ENCODE measurements at regions not wholly inside any gene's neighbourhood (a gene's known extent, or its start where the extent isn't known, plus 50 kb on each side); places are given as distances from the start of the nearest gene placed in this dataset.

DNA sequence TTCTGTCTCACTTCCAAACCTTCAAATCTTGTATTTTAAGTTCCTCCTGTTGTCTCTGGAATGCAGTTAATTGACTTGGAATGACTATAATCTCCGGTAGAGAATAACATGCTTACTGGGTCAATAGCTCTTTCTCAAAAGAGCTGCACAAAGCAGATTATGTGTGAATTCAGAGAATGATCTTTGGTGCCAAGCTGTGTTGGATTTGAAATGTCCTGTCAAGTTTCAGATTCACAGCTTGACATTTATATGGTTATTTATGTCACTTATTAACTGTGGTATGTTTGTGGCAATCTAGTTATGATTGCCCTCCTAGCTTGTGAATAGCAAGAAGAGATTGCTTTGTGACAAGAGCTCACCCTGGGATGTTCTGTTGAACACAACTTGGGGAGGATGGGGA is 128.3 kb upstream of the KCNE2 start:
- Histone ChIP-seq H3K9me1 (ENCODE audit: control insufficient read depth, extremely low read depth, insufficient read depth, low read length) (no peaks in the 10 kb centered on the region), H3K4me3 (ENCODE audit: control insufficient read depth in 2 of 3, extremely low read depth in 1 of 3, insufficient read depth in 2 of 3, low read depth in 1 of 3, low read length in 3 of 3) (no peak overlapping the region), H2AFZ (ENCODE audit: control insufficient read depth, low read length) (no peak overlapping the region), H3K36me3 (ENCODE audit: control insufficient read depth in 2 of 2, extremely low read depth in 1 of 2, insufficient read depth in 2 of 2, low read length in 2 of 2) (no peaks in the 10 kb centered on the region), H3K9ac (ENCODE audit: control insufficient read depth, extremely low read depth, insufficient read depth, low read length) (no peak overlapping the region), H3K4me1 (ENCODE audit: control insufficient read depth, extremely low read depth, insufficient read depth, low read length) (no peaks in the 10 kb centered on the region), H3K27me3 (ENCODE audit: control insufficient read depth, extremely low read depth, insufficient read depth, low read length) (no peaks in the 10 kb centered on the region), H3K9me3 (ENCODE audit: control insufficient read depth, low read depth, low read length) (no peaks in the 10 kb centered on the region), H4K20me1 (ENCODE audit: control insufficient read depth, extremely low read depth, insufficient read depth, low read length) (no peaks in the 10 kb centered on the region), H3K79me2 (ENCODE audit: control insufficient read depth, insufficient read depth, low read length) (no peaks in the 10 kb centered on the region), H3K4me2 (ENCODE audit: control insufficient read depth, extremely low read depth, insufficient read depth, low read depth, low read length) (no peak overlapping the region), H3K27ac (ENCODE audit: control insufficient read depth, insufficient read depth, low read length) (no peak overlapping the region)
- dilution Hi-C loops (cut with MboI; ENCODE audit: extremely low pct_ligation_motif_present, low sequenced_read_pairs): no loop called here
- FAIRE-seq (no peak), DNase-seq (ENCODE audit: low read depth, low spot score) (no peak)
- TF ChIP-seq, protein P1, sequence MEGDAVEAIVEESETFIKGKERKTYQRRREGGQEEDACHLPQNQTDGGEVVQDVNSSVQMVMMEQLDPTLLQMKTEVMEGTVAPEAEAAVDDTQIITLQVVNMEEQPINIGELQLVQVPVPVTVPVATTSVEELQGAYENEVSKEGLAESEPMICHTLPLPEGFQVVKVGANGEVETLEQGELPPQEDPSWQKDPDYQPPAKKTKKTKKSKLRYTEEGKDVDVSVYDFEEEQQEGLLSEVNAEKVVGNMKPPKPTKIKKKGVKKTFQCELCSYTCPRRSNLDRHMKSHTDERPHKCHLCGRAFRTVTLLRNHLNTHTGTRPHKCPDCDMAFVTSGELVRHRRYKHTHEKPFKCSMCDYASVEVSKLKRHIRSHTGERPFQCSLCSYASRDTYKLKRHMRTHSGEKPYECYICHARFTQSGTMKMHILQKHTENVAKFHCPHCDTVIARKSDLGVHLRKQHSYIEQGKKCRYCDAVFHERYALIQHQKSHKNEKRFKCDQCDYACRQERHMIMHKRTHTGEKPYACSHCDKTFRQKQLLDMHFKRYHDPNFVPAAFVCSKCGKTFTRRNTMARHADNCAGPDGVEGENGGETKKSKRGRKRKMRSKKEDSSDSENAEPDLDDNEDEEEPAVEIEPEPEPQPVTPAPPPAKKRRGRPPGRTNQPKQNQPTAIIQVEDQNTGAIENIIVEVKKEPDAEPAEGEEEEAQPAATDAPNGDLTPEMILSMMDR (optimal IDR thresholded peaks at IDR 0.05 in 1 of 3, IDR thresholded peaks at IDR 0.05 in 1 of 3, conservative IDR thresholded peaks at IDR 0.05 in 1 of 3; ENCODE audit: extremely low read depth in 1 of 3, insufficient read depth in 2 of 3, low read length in 3 of 3): no peak
- TF ChIP-seq EZH2 (IDR thresholded peaks at IDR 0.05; ENCODE audit: low read length): no peak

DNA sequence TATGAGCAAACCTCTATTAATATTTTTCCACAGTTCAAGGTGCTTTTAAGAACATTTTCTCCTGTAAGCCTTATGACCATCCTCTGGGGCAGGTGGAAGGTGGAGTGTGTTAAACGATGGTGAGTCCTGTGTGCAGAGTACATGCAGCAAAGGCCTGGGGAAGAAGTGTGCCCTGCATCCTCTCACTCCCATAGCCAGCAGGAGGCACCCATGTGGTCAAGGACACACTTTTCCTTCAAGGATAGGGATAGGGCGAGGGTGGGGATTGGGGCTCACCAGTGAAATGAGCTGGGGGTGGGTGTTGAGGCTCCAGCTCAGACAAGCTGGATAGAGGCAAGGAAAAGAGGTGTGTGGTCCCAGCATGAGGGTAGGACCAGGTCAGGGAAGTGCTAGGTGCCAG is 120.8 kb upstream of the KCNE2 start:
- Histone ChIP-seq H3K4me1 (ENCODE audit: control insufficient read depth, extremely low read depth, insufficient read depth, low read length) (no peaks in the 10 kb centered on the region), H3K79me2 (ENCODE audit: control insufficient read depth, insufficient read depth, low read length) (no peaks in the 10 kb centered on the region), H2AFZ (ENCODE audit: control insufficient read depth, low read length) (no peak overlapping the region), H3K4me2 (ENCODE audit: control insufficient read depth, extremely low read depth, insufficient read depth, low read depth, low read length) (no peak overlapping the region), H3K9ac (ENCODE audit: control insufficient read depth, extremely low read depth, insufficient read depth, low read length) (no peak overlapping the region), H3K9me1 (ENCODE audit: control insufficient read depth, extremely low read depth, insufficient read depth, low read length) (no peaks in the 10 kb centered on the region), H4K20me1 (ENCODE audit: control insufficient read depth, extremely low read depth, insufficient read depth, low read length) (no peaks in the 10 kb centered on the region), H3K36me3 (ENCODE audit: control insufficient read depth in 2 of 2, extremely low read depth in 1 of 2, insufficient read depth in 2 of 2, low read length in 2 of 2) (no peaks in the 10 kb centered on the region), H3K4me3 (ENCODE audit: control insufficient read depth in 2 of 3, extremely low read depth in 1 of 3, insufficient read depth in 2 of 3, low read depth in 1 of 3, low read length in 3 of 3) (no peak overlapping the region), H3K27me3 (ENCODE audit: control insufficient read depth, extremely low read depth, insufficient read depth, low read length) (peaks cover 7% of the 10 kb centered on the region), H3K9me3 (ENCODE audit: control insufficient read depth, low read depth, low read length) (peaks cover 3% of the 10 kb centered on the region), H3K27ac (ENCODE audit: control insufficient read depth, insufficient read depth, low read length) (no peak overlapping the region)
- dilution Hi-C loops (cut with MboI; ENCODE audit: extremely low pct_ligation_motif_present, low sequenced_read_pairs): no loop called here
- no peak for DNase-seq (ENCODE audit: low read depth, low spot score)
- TF ChIP-seq, protein P1 (optimal IDR thresholded peaks at IDR 0.05 in 1 of 3, IDR thresholded peaks at IDR 0.05 in 1 of 3, conservative IDR thresholded peaks at IDR 0.05 in 1 of 3; ENCODE audit: extremely low read depth in 1 of 3, insufficient read depth in 2 of 3, low read length in 3 of 3): peak in 2 of 3 experiments; percentile 10 to 34
- TF ChIP-seq EZH2 (IDR thresholded peaks at IDR 0.05; ENCODE audit: low read length): no peak
- no peak for FAIRE-seq

Measured in keratinocyte (primary cell).